ENCODE measurements at regions not wholly inside any gene's neighbourhood (a gene's known extent, or its start where the extent isn't known, plus 50 kb on each side); places are given as distances from the start of the nearest gene placed in this dataset.

GRCh38 chr4:19657856-19658255 is 593.8 kb upstream of the SLIT2 start:
- TF ChIP-seq BORCS8-MEF2B (CRISPR knock-in tag; IDR thresholded peaks at IDR 0.05) (no peak), ZBTB33 (CRISPR knock-in tag; IDR thresholded peaks at IDR 0.05) (no peak), ZNF451 (CRISPR knock-in tag; IDR thresholded peaks at IDR 0.05) (no peak), ARHGAP35 (CRISPR knock-in tag; IDR thresholded peaks at IDR 0.05; ENCODE audit: borderline replicate concordance) (no peak)

Data from HepG2 (cell line).